GM08714 (cell line): ENCODE measurements at regions not wholly inside any gene's neighbourhood (a gene's known extent, or its start where the extent isn't known, plus 50 kb on each side); places are given as distances from the start of the nearest gene placed in this dataset.

Experiments
- H3K4me3 ChIP-seq: fragments of 200-500 bp; sonication (Bioruptor generic); 2 replicates; pipeline ENCODE4 v1.5.1; 2014; ENCODE audit warnings: mild to moderate bottlenecking, low read length, inconsistent platforms
- ZNF274 ChIP-seq: IDR thresholded peaks from 2 replicates; pipeline ENCODE4 v1.6.1; 2012; ENCODE audit warnings: mild to moderate bottlenecking, low read depth, low read length

GRCh38 chr20:40446888-40447287 is 242.1 kb downstream of the MAFB start:
- H3K4me3 ChIP-seq: no peak overlapping the region
- no peak for TF ChIP-seq ZNF274

GRCh38 chr20:40444516-40444915 is 244.5 kb downstream of the MAFB start:
- H3K4me3 ChIP-seq: no peak overlapping the region
- TF ChIP-seq ZNF274: no peak

GRCh38 chr20:40443753-40444152 is 245.3 kb downstream of the MAFB start:
- TF ChIP-seq ZNF274: no peak
- no peak overlapping the region for H3K4me3 ChIP-seq

DNA sequence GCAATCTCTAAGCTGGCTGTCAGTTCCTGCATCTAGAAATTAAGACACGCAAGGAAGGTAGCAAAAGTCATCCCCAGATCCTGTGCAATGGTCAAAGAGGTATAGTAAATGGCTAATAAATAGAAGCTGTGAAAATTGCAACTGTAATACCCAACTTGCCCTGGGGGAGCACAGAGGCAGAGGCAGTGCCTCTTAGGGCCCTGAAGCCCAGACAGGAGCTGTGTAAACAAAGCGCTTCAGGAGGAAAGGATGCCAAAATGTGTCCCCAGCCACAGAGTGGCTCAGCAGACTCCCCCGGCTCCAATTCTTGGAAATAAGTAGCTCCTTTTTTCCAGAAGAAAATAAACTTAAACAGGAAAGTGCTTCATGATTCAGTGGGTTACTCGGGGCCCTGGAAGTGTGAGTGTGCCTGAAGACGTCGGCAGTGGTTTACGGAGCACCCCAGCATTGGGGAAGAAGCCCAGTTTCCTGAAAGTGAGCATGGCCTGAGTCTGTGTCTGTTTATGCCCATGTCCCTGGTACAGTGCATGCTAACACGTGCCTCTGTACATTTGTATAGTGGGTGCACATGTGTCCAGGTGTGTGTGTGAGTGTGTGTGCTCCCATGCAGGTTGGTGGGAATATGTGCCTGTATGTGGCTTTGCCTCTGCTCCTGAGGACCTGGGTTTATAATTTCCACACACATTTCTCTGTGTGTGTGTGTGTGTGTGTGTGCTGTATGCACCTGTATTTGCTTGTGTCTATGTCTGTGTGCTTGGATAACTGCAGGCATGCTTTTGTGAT is 246.7 kb downstream of the MAFB start:
- no peak overlapping the region for H3K4me3 ChIP-seq
- no peak for TF ChIP-seq ZNF274

DNA sequence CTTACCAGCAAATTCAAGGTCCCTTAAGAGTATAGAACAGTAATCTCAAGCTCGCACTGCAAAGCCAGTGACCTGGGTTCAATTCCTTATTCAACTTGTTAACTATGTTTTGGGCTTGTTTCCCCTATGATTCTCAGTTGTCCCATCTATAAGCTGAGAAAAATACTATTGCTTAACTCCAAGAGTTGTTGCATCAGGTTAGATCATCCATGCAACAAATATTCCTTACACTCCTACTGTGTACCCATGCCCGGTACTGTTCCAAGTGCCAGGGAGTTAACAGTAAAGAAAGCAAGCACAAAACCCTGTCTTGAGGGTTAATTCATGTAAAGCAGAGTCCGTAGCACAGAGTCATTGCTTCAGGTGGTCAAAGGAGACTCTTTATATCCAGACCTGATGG is 247.3 kb downstream of the MAFB start:
- H3K4me3 ChIP-seq: no peak overlapping the region

GRCh38 chr20:40438161-40438830 is 250.7 kb downstream of the MAFB start:
- H3K4me3 ChIP-seq: no peak overlapping the region
- TF ChIP-seq ZNF274: no peak

More for the DNA sequence above, 247.3 kb downstream of the MAFB start:
- TF ChIP-seq ZNF274: no peak

DNA sequence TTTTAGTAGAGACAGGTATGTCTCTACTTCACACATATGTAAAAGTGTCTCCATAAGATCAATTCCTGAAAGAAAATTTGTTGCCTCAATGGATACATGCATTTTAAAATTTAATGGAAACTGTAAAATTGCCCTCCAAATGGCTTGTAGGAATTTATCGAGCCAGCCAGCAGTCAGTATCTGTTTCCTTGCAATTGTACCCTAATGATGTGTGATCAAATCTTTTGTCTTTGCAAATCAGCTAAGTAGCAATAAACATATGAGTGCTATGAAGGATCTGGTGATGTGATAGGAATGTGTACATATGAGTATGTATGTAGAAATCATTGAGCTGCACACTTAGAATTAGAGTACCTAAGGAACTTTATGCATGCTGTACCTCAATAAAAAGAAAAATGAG is 253.0 kb downstream of the MAFB start:
- no peak overlapping the region for H3K4me3 ChIP-seq
- TF ChIP-seq ZNF274: no peak

GRCh38 chr20:40435146-40435895 is 253.7 kb downstream of the MAFB start:
- TF ChIP-seq ZNF274: no peak
- H3K4me3 ChIP-seq: no peak overlapping the region

GRCh38 chr20:40434122-40434521 is 254.9 kb downstream of the MAFB start:
- no peak overlapping the region for H3K4me3 ChIP-seq
- TF ChIP-seq ZNF274: no peak

DNA sequence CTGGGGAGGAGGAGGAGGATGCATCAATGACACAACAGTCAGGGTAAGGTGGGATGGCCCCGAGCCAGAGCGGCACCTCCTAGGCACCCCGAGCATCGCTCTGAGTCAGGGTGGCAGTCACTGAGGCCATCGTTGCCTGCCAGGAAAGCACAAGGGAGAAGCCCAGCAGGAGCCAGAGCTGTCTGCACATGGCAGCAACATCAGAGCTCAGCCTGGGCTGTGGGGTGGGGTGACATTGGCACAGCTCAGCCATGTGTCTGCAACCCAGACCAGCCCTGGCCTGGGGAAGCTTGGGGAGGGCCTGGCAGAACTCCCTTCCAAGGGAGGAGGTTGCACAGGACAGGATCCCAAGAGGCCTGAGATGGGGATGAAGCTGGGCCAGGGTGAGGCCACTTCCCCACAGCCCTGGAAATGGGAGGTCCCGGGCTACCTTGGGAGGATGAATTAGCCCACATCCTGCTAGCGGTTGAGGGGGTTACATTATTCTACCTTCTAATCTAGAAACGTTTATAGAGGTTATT is 255.6 kb downstream of the MAFB start:
- H3K4me3 ChIP-seq: no peak overlapping the region
- no peak for TF ChIP-seq ZNF274

DNA sequence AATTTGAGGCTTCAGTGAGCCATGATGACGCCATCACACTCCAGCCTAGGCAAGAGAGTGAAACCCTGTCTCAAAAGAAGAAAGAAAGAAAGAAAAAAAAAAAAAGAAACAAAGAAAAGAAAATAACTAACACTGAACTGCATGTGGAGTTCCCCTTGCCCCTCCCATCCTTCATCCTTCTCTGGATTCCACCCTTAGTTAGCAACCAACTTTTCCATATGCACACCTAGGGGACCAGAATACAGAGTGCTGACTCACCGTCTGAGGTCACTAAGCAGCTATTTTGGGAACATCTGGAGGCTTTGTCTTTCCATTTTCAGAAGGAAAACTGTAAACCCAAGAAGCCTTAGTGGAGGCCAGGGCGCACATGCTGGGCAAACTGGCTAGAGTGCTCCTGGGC is 257.4 kb downstream of the MAFB start:
- H3K4me3 ChIP-seq: no peak overlapping the region
- TF ChIP-seq ZNF274: no peak

- no peak overlapping the region for H3K4me3 ChIP-seq
Measured at GRCh38 chr20:40431112-40431511, 257.9 kb downstream of the MAFB start.

DNA sequence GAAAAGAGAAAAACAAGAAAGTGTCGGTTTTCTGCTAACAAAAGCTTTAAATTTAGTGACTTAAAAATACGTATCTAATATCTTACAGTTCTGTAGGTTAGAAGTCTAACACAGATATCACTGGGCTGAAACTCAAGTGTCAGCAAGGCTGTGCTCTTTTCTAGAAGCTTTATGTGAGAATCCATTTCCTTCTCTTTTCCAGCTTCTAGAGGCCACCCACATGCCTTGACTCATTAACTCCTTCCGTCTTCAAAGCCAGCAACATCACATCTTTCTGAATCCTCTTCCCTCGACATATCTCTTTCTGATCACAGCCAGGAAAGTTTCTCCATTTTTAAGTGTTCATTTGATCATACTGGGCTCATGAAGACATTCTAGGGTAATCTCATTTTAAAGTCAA is 262.0 kb downstream of the MAFB start:
- no peak overlapping the region for H3K4me3 ChIP-seq
- no peak for TF ChIP-seq ZNF274

More at GRCh38 chr20:40431112-40431511, 257.9 kb downstream of the MAFB start:
- TF ChIP-seq ZNF274: no peak

GRCh38 chr20:40424695-40425094 is 264.3 kb downstream of the MAFB start:
- H3K4me3 ChIP-seq: no peak overlapping the region
- TF ChIP-seq ZNF274: no peak

DNA sequence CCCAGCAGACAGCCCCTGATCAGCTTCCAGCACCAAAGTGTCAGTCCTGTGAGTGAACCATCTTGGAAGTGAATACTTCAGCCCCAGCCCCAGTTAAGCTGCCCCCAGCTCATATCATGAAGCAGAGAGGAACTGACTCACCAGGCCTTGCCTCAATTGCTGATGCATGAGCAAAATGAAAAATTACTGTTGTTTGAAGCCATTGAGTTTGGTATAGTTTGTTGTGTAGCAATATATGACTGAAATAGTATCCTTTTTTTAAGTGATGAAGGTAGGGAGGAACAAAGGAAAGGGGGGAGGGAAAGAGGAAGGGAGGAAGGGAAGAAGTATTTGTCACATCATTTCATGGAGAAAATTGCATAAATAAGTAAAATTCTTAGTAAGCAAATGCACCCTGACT is 266.4 kb downstream of the MAFB start:
- TF ChIP-seq ZNF274: no peak
- H3K4me3 ChIP-seq: no peak overlapping the region

- H3K4me3 ChIP-seq: no peak overlapping the region
- no peak for TF ChIP-seq ZNF274
Measured at GRCh38 chr20:40416274-40416673, 272.8 kb downstream of the MAFB start.
